NK-92 treated with Interleukin-12 subunit alpha and Interleukin-12 subunit beta, amount 100 ng/mL, for 24 hours (cell line): ENCODE measurements at regions not wholly inside any gene's neighbourhood (a gene's known extent, or its start where the extent isn't known, plus 50 kb on each side); places are given as distances from the start of the nearest gene placed in this dataset.
A peak's percentile ranks its signal among the peaks of the same experiment; 100 is the strongest.

Experiments
- DNase-seq: peaks from one replicate; lab custom pipeline; 2025; lab: John Stamatoyannopoulos, UW

DNA sequence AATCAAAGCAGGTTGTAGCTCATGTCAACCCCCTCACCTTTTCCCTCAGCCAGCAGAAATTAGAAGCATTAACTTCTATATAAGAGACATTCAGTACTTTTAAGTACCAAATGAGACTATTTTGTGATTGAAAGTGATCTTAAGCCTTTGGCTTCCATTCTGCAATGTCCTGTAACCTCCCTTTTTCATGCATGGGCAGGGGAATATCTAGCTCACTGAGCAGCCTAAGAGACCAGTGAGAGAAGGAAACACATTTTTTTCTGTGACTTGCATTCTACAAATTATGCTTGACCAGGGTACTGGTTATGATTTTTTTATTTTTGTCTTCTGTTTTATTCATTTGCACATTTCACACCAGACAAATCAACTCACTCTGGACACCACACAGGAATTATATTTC, 369.6 kb downstream of the KCTD12 start:
- no peak for DNase-seq

DNA sequence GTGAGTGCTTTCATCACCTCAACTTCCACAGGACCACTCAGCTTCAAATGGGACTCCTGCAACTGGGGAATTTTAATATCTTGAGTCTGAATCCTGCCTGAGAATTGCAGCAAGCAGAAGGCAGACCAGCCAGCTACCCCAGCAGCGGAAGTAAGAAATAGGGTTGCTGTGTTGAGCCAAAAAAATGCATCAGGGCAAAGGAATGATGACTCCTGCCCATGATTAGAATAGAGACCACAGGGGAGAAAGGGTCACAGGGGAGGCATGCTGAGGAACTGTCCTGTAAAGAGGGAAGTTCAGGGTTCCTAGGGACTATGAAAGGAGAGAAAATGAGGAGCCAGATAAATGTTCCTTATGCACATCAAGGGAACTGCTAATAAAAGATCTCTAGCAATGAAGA, 370.2 kb downstream of the KCTD12 start:
- no peak for DNase-seq

DNA sequence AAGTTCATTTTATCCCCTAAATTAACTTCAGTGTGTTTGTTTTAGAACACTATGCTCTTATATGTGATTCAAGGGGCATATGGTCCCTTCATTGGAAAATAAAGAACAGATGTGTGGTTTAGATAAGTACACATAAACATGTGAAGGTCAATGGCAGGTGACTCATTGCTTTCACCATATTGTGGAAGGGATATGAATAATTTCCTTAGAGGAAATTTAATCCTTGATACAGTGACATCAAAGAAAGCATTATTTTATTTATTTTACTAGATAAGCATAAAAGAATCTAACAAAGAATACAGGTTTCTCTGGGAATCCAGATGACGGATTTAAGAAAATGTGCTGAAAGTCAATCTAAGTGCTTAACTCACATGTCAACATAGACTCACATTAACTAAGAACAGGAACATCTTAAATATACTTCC, 373.5 kb downstream of the KCTD12 start:
- DNase-seq, result no peak

DNA sequence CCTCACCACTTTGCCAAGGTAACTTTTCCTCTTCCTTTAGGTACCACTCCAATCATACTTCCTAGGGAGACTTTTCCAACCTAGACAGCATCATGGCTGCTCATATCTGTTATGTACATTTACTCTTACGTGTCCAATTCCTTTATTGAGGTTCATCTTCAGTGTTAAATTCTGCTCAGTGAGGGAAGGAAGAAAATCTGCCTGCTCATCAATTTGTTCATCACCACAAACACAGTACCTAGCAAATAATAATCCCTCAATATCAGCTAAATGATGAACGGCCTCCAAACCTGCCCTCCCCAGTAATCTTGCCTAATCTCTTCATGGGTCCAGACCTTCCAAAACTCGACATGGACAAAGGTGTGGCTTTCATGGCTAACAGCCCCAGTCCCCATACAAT, 380.8 kb downstream of the KCTD12 start:
- no peak for DNase-seq

DNA sequence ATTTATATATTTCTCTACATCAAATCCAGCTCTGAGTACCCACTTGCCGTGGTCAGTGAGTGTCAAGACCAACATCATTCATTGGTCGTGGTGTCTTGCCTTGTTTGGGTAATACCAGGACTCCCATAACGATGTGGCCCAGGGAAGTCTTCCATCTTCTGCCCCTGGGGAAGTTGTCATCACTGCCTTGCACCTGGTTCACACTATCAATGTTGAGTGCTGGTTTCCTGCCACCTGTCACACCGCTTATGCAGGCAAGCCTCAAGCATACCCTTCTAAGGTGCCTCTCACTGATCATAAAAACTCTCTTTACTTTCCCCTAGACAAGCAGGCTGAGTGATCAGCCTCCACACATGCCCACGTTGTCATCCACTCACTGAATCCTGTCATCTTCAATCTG, 382.4 kb downstream of the KCTD12 start:
- DNase-seq, result no peak

DNA sequence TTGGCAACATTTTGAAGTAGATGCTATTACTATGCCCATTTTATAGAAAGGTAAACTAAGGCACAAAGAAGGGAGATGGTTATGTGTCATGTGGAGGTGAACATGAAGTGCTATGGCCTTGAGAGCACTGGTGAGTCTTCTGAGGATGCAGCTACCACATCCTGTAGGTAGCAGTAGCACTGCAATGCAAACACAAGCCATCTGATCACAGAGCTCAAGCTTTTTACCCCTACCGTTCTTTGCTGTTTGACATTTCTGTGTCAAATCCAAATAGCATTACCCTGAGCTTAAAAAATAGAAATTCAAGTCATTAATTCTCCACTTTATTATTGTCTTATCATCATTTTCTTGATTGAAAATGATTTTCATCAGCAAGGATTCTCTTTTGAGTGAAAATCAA, 382.9 kb downstream of the KCTD12 start:
- DNase-seq, result no peak

DNA sequence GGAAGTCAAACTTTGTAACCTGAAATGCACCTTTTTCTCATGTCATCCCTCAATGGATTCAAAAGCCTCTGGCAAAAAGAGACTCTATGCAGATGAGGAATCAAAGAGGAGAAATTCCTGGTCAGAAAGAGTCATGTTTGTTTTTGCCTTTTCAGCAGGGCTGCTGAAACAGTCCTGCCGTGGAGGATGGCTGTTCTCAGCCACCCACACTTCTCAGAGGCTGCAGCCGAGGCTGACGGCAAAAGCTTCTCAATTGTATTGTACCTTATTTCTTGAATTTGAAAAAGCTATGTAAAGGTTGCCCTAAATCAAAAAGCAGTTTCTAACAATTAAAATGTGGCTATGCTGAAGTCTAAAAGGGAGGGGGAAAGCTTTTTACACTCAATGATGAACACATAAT, 385.3 kb downstream of the KCTD12 start:
- no peak for DNase-seq

DNA sequence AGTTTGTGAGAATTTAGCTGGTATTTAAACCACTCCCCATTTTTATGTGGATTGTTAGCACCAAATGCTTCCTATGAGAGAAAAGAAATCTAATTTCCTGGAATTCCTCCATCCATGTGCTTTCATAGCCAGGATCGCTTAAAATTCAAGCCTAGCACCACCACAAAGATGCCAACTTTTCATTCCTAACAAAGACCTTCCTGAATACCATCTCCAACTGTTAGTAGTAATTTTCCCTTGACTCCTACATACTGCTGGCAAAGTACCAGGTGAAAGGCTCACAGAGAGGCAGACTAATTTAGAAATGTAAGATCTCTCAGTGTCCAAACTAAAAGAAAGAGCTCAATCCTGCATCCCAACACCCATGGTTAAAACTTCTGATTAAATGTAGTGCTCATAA, 386.3 kb downstream of the KCTD12 start:
- DNase-seq, result no peak

DNA sequence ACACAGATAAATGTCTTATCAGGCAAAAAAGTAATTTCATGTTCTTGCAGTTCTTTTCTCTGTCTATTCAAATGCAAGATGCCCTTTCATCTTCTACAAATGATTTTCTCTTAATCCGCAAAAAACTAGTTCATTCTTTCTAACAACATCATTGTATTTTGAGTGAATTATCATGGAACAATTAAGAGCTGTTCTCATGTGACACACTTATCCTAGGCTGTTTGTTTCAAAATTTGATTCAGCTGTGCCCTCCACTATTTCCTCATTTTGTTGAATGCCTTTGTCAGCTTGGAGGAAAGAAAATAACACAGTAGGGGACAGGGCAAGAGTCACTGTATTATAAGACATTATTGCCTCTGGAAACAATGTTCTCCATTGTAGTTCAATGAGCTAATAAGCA, 396.9 kb downstream of the KCTD12 start:
- no peak for DNase-seq

DNA sequence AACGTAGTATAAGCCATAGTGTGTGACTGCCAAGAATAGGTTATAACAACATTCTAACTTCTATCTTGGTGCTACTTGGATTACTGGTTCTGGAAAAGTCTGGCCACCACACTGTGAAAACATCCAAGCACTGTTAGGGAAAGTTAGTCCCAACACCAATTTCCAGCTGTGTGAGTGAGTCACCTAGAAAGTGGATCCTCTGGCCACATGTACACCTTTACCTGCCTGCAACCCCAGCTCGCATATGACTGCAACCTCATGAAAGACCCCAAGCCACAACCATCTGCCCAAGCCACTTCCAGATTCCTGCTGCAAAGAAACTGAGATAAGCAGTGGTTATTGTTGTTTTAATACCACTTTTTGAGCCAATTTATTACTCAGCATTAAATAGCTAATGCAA, 404.5 kb downstream of the KCTD12 start:
- no peak for DNase-seq

DNA sequence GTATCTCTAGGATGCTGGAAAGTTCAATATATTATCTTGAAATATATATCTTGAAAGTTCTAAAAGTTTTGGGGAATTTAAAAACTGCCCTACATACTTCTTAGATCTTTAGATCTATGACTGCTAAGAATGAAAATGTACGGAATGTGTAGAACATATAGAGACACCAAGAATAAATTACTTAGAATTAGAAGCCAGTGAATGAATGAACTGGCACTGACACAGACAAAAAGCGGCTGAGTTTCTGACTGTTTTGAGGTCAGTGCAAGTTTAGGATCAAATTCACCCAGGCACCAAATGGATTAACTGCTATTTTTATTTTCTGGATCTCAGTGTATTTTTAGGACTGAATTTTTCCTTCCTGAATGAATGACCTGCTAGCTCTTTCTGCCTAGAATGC, 411.2 kb downstream of the KCTD12 start:
- no peak for DNase-seq

DNA sequence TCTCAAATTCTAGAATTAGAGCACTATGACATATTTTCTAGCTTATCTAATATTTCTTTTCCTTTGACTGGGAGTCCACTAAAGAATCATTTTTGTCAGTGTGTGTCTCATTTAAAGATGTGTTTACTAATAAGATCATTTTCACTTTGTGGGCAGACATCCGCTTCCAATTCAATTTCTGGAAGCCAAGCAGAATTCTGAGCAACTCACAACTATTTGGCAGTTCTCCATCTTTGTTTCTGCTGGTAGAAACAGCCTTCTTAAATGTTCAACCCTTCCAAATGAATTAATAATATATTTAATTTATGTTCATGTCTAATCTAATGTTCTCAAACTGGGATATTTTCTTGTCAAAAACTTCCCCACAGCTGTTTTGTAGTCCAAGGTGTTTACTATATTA, 411.8 kb downstream of the KCTD12 start:
- no peak for DNase-seq

DNA sequence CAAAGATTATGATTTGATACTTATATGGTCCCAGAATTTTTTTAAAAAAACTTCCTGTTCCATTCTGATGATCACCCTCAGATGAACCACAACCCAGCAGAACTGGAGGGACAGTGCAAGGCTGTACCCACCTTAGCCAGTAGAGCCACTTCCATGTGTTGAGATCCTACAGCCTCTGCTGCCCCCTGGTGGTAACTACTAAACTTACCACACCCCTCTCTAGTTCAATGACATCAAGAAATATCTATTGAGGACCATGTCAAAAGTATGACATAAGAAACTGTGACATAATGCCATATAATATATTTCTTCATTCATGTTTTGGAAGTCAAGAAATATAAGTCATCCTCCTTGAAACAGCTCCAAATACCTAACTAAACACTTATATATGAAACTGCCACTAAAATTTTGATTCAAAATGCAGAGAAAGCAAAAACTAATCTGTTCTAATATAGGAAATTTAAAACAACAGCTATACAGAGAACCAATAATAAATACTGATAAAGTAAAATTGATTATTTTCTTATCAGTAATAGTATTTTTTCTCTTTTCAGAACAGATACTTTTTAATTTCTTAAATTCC, 412.6 kb downstream of the KCTD12 start:
- DNase-seq, result peak; percentile 39

DNA sequence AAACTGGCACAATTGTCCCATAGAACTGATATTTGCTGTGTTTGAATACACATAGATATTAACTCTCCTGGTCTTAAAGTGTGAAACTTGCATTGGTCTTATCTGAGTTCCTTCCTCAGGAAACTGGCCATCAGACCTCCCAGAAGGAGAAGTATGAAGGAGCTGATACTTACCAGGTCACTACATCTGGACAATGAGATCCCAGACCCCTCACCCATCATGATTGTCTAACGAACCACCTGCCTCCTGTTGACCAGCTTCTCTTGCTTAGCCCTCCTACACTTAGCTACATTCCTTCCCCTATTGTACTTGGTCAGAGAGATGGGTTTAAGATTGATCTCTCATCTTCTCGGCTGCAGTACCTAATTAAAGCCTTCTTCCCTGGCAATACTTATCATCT, 413.3 kb downstream of the KCTD12 start:
- DNase-seq, result no peak

DNA sequence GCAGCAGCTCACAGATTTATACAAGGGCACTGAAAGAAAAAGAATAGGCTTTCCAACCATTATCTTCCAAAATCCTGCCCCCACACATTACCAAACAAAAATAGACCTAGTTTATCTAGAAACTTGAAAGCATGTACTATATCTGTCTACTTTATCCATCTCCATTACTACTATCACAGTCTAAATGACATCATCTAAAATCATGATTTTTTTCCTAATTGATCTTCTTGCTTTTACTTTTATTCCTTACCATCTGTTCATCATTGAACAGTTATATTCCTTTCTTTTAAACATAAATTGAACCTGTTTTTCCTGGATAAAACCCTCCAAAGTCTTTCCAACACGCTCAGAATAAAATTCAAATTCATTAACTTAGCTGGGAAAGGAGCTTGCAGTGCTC, 414.7 kb downstream of the KCTD12 start:
- DNase-seq, result no peak

DNA sequence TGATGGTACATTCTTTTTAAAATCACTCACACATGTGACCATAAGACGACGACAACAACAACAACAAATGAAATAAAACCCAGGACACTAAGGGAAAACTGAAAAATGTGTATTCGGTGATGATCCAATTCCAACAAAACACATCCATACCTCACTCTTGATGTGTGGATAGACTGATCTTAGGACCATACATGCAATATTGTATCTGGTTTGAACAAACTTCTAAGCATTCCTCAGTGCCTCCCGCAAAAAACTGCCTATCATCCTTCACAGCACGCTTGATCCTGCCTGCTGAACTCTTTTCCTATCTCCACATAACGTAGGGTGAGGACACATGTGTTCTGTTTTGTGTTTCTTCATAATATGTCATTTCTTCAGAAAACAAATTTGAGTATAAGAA, 415.2 kb downstream of the KCTD12 start:
- DNase-seq, result no peak

DNA sequence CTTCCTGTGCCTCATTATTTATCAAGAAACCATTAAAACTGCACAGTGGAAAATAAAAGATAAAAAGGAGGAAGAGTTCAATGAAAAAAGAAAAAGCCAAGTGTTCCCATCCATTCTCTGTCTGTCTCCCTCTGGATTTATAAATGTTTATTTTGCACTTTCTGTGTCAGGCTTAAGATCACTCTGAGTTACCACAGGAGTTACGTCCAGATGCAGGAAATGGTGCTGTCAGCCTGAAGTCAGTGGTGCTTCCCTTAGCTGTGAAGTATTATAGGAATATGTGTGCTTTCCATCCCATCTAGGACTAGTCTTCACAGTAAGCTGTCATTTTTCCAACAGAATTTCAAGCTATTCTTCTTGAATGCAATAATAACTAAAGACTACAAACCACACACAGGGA, 420.2 kb downstream of the KCTD12 start:
- no peak for DNase-seq

DNA sequence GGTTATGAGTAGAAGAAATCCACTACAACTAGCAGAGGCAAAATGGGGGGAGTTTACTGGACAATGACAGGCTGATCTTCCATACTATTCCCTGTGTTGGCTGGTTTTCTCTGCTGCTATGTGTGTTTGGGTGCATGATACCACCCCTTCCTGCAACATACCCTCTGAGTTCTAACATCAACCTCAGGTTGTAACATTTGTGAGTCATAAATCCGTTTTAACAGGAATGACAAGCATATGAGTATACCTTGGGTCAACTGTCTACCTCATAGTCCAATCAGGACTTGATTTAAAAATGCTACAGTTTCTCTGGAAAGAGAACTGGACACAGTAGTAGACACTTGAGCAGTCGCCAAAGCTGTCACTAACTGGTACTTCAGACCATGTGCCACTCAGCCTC, 422.9 kb downstream of the KCTD12 start:
- no peak for DNase-seq

DNA sequence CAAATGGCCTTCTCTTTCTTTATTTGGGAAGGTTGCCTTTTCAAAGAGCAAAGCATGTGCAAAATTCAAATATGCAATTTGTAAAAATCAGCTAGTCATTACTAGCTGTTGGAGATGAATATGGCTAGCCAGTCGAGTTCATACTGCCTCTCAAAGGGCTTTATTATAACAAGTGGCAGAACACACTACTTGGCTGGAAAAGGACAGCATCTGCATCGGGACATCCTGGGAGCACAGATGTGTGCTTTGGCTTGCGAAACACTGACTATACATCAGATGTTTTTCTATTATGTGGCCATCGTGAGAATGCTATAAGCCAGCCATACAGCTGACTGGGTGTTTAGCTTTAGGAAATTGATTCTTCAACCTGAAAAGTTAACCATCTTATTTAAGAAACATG, 424.2 kb downstream of the KCTD12 start:
- DNase-seq, result no peak

DNA sequence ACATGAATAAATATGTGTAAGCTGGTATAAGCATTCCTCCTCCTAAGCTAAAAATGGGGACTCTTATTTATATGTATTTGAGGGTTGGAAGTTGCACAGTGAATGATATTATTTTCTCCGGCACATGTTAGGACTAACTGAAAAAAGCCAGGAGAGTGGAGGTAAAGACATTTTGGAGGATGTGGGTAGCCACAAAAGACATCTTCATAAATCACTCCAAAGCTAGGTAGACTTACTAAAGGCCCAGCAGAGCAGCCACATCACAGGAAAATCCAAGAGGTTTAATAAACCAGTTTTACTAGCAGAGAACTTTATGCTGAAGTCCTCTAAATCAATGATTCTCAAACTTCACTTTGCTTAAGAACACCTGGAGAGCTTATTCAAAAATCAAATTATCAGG, 424.7 kb downstream of the KCTD12 start:
- DNase-seq, result no peak

DNA sequence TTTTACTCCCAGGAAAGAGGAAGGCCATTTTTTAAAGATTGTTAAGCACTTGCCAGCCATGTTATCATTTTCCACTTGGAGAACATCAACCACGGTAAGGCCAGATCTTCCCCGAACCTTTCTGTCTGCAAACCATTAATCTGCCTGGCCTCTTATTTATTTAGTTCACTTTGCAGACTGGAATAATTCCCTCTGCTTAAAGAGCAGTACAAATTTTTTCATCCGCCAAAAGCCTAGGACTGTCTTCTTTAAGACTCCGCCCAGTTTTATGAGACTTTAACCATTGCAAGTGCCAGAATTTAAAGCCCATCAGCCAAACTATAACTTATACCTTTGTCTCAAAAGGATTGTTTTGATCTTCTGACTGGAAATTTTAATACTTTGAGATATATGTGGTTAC, 426.3 kb downstream of the KCTD12 start:
- no peak for DNase-seq

DNA sequence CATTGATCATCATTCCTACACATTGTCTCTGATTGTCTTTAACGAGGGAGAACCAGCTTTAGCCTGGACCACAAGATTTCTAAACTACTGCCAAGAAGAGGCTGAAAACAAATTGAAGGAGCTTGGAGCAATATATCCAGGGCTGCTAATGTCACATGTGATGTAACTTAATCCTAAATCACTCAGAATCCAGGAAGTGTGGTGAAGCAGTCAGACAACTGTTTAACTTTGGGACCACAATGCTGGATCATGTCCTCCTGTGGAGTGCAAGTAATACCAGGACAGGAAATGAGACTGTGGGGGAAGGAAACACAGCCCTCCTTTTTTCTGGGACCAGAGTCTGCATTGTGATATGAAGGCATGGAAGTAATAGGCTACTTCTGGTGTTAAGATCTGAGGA, 430.2 kb downstream of the KCTD12 start:
- no peak for DNase-seq

DNA sequence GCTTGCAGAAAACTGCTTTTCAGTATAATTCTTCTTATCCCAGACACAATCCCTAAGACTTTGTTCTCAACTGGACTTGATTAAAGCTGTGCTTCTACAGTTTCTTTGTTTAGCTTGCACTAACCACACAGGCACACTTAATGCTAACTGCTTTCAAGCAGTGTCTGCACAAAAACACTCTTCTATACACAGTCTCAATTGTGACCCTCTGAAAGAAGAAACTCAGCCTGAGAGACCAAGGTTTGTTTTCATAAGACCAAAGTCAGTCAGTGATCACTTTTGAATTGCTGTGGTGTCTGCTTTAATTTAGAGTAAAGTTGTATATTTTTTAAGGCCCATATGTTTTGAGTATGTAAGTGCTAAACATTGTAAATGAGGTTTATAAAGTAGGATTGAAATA, 431.2 kb downstream of the KCTD12 start:
- no peak for DNase-seq

DNA sequence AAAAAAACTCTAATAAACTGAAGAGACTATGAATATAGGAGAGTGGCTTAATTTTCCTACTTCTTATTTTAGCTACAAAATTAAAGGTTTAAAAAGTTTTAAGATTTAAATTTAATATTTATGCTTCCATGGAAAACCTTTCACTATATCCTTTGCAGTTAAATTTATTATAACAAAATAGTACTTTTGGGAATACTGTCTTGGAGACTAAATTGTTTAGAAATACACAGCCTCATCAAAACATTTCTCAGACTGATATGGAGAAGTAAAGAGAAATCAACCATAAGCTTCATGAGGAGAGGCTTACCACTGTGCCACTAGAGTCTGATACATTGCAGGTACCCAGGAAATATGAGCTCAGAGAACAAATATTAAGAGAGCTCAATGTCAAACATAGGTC, 436.5 kb downstream of the KCTD12 start:
- DNase-seq, result no peak

DNA sequence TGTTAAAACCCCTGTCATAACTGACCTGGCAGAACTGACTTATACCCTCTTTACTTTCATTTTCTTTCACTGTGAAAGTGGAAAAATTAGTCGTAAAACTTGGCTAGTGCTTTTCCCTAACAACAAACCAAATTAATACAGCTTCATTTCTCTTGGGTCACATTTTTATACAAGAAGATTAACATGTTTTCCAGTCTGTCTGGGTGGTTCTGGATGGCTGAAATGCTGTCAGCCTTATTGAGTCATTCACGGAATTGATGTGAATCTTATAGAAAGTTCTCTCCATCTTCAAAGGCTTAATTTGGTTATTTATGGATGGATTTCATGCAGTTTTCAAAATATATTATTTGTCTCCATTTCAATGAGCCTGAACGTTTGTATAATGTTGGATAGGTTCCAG, 440.0 kb downstream of the KCTD12 start:
- no peak for DNase-seq
